Ovary (tissue), 3 donors: ENCODE measurements at regions not wholly inside any gene's neighbourhood (a gene's known extent, or its start where the extent isn't known, plus 50 kb on each side); places are given as distances from the start of the nearest gene placed in this dataset.

Source experiments
- EP300 ChIP-seq: sonication (generic); formaldehyde crosslinking; IDR thresholded peaks from one replicate; pipeline ENCODE4 v1.6.1; 2017; ENCODE audit warnings: antibody characterized with exemption
- POLR2A ChIP-seq: fragments of 450-650 bp; IDR thresholded peaks from one replicate; pipeline ENCODE4 v1.6.1; 2017; ENCODE audit warnings: antibody characterized with exemption, mild to moderate bottlenecking, moderate library complexity
- TF ChIP-seq, protein P1 (sequence below), 3 donors: fragments of 450-650 bp in 2 of 3; fragments of 200-600 bp in 1 of 3; IDR thresholded peaks; one replicate each; pipeline versions ENCODE4 v1.5.1 to v1.8.0; 2016 to 2022; ENCODE audit warnings: antibody characterized with exemption in 3 of 3, mild to moderate bottlenecking in 1 of 3
- donor health status: DM: no; HTN: no; CAD: no.

DNA sequence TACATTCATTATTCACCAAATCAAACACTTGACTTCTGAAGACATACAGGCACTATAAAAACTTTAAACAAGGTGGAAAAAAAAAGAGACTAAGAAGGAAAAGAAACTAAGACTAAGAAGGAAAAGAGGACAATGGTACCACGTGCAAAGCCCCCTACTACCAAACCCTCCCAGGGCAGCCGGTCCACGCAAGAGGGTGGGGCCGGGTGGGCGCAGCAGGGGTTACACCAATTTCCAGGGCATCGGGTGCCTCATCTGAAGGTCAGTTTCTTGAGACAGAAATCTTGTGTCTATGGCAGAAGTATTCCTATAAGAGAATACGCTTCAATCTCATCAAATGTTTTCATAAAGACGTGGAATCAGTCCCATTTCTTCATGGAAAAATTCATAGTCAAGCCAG lies 131.5 kb downstream of the NUFIP1 start:
- TF ChIP-seq, protein P1, sequence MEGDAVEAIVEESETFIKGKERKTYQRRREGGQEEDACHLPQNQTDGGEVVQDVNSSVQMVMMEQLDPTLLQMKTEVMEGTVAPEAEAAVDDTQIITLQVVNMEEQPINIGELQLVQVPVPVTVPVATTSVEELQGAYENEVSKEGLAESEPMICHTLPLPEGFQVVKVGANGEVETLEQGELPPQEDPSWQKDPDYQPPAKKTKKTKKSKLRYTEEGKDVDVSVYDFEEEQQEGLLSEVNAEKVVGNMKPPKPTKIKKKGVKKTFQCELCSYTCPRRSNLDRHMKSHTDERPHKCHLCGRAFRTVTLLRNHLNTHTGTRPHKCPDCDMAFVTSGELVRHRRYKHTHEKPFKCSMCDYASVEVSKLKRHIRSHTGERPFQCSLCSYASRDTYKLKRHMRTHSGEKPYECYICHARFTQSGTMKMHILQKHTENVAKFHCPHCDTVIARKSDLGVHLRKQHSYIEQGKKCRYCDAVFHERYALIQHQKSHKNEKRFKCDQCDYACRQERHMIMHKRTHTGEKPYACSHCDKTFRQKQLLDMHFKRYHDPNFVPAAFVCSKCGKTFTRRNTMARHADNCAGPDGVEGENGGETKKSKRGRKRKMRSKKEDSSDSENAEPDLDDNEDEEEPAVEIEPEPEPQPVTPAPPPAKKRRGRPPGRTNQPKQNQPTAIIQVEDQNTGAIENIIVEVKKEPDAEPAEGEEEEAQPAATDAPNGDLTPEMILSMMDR (IDR thresholded peaks at IDR 0.05), result no peak
- TF ChIP-seq POLR2A, result no peak
- no peak for TF ChIP-seq EP300
